AG08396 (cell line): ENCODE measurements at regions not wholly inside any gene's neighbourhood (a gene's known extent, or its start where the extent isn't known, plus 50 kb on each side); places are given as distances from the start of the nearest gene placed in this dataset.

ENCODE experiments used
- DNase-seq: peaks from one replicate; pipeline ENCODE4 v3.0.0; 2012; ENCODE audit warnings: low spot score, mixed read lengths

- peak; percentile 3 for DNase-seq
These were observed 551.9 kb upstream of the GOLIM4 start for GRCh38 chr3:168647582-168647981.

- no peak for DNase-seq
These were observed 549.5 kb upstream of the GOLIM4 start for GRCh38 chr3:168645180-168645579.

- no peak for DNase-seq
These were observed 532.8 kb upstream of the GOLIM4 start for GRCh38 chr3:168628549-168628948.

GRCh38 chr3:168625477-168625876 is 529.8 kb upstream of the GOLIM4 start:
- DNase-seq = no peak

GRCh38 chr3:168624892-168625448 is 529.2 kb upstream of the GOLIM4 start:
- DNase-seq = no peak

GRCh38 chr3:168624195-168624594 is 528.5 kb upstream of the GOLIM4 start:
- DNase-seq = no peak

GRCh38 chr3:168622795-168623194 is 527.1 kb upstream of the GOLIM4 start:
- DNase-seq = no peak

- peak; percentile 25 for DNase-seq
These were observed 525.1 kb upstream of the GOLIM4 start for GRCh38 chr3:168620854-168621253.

- no peak for DNase-seq
These were observed 523.2 kb upstream of the GOLIM4 start for GRCh38 chr3:168618827-168619470.

- no peak for DNase-seq
These were observed 521.9 kb upstream of the GOLIM4 start for GRCh38 chr3:168617658-168618057.

GRCh38 chr3:168616915-168617314 is 521.2 kb upstream of the GOLIM4 start:
- DNase-seq = no peak

GRCh38 chr3:168615493-168616020 is 519.8 kb upstream of the GOLIM4 start:
- no peak for DNase-seq

- no peak for DNase-seq
These were observed 517.4 kb upstream of the GOLIM4 start for GRCh38 chr3:168613151-168613550.

GRCh38 chr3:168612671-168613070 is 516.9 kb upstream of the GOLIM4 start:
- no peak for DNase-seq

- DNase-seq = no peak
These were observed 516.1 kb upstream of the GOLIM4 start for GRCh38 chr3:168611826-168612225.

GRCh38 chr3:168608926-168609325 is 513.2 kb upstream of the GOLIM4 start:
- DNase-seq = no peak

- no peak for DNase-seq
These were observed 509.0 kb upstream of the GOLIM4 start for GRCh38 chr3:168604767-168605166.

- no peak for DNase-seq
These were observed 502.5 kb upstream of the GOLIM4 start for GRCh38 chr3:168598250-168598649.

GRCh38 chr3:168596175-168596823 is 500.6 kb upstream of the GOLIM4 start:
- no peak for DNase-seq

GRCh38 chr3:168591587-168591986 is 495.9 kb upstream of the GOLIM4 start:
- DNase-seq = no peak

- no peak for DNase-seq
These were observed 493.7 kb upstream of the GOLIM4 start for GRCh38 chr3:168589376-168589775.

- no peak for DNase-seq
These were observed 489.8 kb upstream of the GOLIM4 start for GRCh38 chr3:168585544-168585943.

- DNase-seq = no peak
These were observed 488.3 kb upstream of the GOLIM4 start for GRCh38 chr3:168583977-168584376.
